T47D (cell line): ENCODE measurements at regions not wholly inside any gene's neighbourhood (a gene's known extent, or its start where the extent isn't known, plus 50 kb on each side); places are given as distances from the start of the nearest gene placed in this dataset.

ENCODE experiments used
- DNase-seq, 2 experiments: peaks; one replicate each; pipeline versions ENCODE4 v3.0.0 to v3.0.0-alpha.2; 2011 to 2012; ENCODE audit warnings: low read depth in 1 of 2, low spot score in 1 of 2
- JUND ChIP-seq: IDR thresholded peaks from 2 replicates; pipeline ENCODE4 v1.6.1; 2012; ENCODE audit warnings: low read depth
- in situ Hi-C: cut with HindIII; loops from 2 replicates; pipeline ENCODE4 v1.10.0; 2016; ENCODE audit warnings: low sequenced_read_pairs, low pct_unique_long_range_greater_than_20kb

DNA sequence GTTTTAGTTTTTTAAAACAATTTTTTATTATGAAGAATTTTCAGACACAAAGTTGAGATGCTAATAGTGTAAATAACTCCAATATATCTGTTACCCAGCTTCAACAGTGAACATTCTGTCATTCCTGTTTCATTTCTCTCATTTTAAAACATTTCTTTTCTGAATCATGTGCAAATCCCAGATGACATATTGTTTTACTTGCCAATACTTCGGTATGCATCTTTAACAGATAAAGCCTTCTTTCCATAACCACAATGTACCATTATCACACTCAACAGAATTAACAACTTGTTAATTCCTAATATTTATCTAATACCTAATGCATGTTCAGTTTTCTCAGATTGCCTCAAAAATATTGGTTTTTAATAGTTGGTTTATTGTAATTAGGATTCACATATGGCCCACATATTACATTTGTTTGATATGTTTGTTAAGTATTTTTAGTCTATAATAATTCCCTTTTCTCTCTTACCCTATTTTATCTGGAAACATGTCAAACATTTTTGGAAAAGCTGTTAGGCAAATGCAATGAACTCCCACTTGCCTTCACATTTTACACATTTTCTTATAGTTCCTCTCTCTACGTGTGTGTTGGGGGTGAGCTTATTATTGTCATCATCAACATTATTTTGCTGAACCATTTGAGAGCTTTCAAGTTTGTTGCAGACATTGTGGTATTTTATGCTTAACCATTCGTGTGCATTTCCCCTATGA is 58.7 kb upstream of the ANKRD55 start:
- in situ Hi-C loops, result no loop called here
- DNase-seq, result no peak
- TF ChIP-seq JUND, result no peak

DNA sequence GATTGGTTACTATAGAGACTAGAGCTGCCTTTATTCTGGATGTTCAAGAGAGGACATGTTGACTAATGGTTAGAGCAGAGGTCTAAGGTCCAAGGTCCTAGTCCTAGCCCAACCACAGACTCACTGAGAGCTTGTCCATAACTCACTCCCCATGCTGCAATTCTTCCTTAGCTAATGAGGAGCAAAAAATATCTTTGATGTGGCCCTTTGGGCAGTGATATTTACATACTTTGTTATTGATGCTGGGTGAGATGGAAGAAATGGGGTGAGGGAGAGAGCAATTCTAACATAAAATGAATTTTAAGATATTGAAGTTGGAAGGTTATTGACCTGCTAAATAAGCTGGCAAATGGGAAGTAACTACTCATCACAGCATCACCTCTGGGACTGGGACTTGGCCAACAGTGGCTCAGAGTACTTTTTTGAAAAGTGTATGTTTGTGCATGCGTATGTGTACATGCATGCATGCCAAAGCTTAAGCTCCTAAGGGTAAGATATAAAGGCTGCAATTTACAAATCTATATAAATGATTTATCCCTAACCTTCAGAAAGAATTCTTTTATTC is 58.0 kb upstream of the ANKRD55 start:
- in situ Hi-C loops, result no loop called here
- no peak for DNase-seq
- TF ChIP-seq JUND, result no peak

DNA sequence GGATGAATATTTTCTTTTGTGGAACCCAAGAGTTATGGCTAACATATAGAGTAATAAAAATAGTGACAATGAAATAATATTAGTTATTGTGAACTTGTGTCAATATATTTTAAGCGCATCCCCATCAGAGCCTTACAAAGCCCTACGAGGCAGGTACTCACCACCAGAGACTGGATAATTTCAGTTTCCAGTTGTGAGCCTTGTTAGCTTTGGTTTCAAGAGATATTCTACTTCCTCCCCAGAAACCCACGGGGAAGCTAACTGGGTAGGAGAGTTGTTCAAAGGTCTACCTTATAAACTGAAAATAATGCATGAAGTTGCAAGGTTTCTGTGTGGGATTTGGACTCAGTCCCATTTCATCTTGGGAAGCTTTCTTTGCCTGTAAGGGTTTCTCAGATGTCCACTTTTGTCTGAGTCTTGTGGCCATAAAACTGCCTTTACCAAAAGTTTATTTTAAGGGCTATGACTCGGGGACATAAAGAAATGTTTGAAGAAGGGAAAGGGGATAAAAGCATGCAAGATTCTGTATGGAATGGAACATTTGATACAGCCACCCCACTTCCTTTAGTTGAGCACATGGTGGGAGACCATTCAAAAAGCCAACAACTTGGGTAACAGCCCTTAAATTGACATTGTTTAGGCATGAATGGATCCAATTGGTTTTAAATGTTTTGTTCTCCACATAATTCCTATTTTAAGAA is 57.4 kb upstream of the ANKRD55 start:
- in situ Hi-C loops, result no loop called here
- DNase-seq, result no peak
- no peak for TF ChIP-seq JUND

DNA sequence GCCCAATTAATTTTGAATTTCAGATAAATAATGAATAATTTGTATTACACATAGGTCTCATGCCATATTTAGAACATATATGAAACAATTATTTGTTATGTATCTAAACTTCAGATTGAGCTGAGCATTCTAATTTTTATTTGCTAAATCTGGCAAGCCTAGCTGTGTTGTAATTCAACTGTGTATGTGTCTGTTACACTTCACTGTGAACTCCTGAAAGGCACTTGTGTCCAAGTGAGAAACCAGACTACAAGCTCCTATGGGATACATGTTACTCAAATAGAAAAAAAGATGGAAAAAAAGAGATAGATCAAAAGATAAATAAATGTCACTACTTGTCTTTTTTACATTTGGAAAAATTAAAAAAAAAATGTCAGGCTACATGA is 56.5 kb upstream of the ANKRD55 start:
- DNase-seq, result no peak
- in situ Hi-C loops, result no loop called here
- TF ChIP-seq JUND, result no peak

DNA sequence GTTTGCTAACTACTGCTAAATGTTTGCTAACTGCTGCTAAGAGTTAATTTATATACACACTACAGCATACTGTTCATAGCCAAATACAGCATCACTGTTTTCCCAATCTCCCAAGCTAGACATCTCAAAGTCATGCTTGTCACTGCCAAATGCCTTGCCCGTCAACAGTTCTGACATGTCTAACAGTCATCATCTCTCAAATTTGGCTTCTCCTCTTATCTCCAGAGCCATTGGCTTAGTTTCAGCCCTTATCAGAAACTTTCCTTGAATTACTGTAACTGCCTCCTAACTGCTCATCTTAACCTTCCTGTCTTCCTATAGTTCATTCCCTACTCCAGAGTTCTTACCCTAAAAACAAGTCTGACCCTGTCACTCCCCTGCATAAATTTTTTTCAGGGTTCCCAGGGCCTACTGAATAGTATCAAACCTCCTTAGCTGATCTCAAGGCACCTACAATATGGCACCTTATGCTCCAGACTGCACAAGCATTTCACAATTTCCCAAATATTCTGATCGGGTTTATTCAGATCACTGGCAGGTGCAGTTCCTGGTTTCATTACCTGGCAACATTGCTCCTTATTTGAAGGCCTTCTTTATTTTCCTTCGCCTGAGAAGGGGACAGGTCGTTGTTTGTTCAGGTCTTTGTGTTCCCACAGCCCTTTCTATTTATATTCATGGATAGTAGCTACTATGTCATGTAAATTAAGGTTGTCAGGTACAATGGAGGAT is 55.9 kb upstream of the ANKRD55 start:
- no peak for DNase-seq
- TF ChIP-seq JUND, result no peak
- in situ Hi-C loops, result no loop called here

DNA sequence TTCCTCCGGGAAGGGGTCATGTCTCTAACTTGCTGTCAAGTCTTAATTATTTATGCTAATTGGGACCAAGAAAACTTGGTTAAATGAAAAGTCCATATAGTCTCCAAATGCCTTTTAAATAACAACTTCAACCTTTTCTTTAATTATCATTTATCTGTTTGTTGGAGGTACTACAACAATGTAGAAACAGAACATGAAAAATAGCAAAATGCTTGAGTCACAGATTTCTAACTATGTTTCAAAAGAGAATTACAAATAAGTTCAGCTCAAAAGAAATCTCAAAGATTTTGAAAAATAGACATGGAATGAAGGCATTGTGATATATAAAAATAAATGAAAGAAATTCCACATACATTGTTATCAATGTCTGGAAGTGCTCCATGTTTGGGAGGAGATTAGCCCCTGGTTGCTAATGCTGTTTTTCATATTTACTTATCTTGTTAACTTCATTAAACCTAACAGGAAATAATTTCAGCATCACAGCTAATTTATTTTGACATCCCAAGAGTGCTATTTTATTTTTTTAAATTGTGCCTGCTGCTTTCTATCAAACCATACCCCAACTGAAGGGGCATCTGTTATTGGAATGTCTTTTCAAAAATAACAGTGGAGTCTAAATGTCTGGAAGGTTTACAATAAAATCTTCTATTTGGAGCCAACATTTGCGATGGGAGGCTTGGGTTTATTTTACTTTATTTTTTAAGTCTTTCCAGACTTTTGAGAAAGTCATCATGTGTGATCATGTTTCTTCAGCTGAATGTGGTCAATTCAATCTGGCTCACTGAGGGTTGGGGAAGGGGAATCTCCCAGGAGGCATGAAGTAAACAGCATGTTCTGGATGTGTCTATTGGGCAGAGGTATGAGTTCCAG is 53.1 kb upstream of the ANKRD55 start:
- no peak for TF ChIP-seq JUND
- DNase-seq, result no peak
- in situ Hi-C loops, result no loop called here

DNA sequence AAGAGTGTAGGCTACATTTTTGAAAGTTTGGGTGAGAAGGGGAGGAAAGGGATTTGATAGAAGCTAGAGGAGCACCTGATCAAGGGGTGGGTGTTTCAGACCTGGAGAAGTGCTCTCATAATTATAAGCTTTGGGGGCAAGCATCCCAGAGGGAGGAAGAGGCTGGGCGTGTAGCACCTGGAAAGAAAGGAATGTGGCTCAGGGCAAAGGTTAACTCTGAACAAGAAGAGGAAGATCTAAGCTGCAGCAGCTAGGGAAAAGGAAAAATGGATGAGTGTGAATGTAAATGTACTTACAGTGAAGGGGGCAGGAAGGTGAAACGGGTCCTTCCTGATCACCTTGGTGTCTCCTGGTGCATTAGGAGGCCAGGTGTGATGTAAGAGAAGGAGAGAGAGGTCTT is 49.8 kb upstream of the ANKRD55 start:
- no peak for DNase-seq
- TF ChIP-seq JUND, result no peak
- in situ Hi-C loops, result no loop called here
